ENCODE measurements at regions not wholly inside any gene's neighbourhood (a gene's known extent, or its start where the extent isn't known, plus 50 kb on each side); places are given as distances from the start of the nearest gene placed in this dataset.
"Not testable (repeated sequence)": the region's sequence is repeated elsewhere in the genome, so short reads cannot be mapped to it uniquely, and the experiment has no call there.

GRCh38 chr14:83909507-83909906 lies 1620.4 kb upstream of the FLRT2 start:
- intact Hi-C loops (cut with DNase I), result no loop called here
- no peak for TF ChIP-seq CTCF (IDR thresholded peaks at IDR 0.05)
- TF ChIP-seq POLR2A (IDR thresholded peaks at IDR 0.05), result no peak
- Histone ChIP-seq H3K9me3 (no peaks in the 10 kb centered on the region), H3K4me3 (no peak overlapping the region), H3K36me3 (no peaks in the 10 kb centered on the region), H3K27ac (no peak overlapping the region), H3K4me1 (no peaks in the 10 kb centered on the region), H3K27me3 (no peaks in the 10 kb centered on the region)
- 89 to 93% (median 92%) methylated on average over 1 of the region's 1 CpG for WGBS, 4 donors
- DNase-seq, result no peak
- no peak for ATAC-seq

GRCh38 chr14:83912032-83912642 lies 1617.8 kb upstream of the FLRT2 start:
- Histone ChIP-seq H3K36me3 (no peaks in the 10 kb centered on the region), H3K27ac (no peak overlapping the region), H3K9me3 (peaks cover 0 to under 1% (median 0%) of the 10 kb centered on the region in 12 donors), H3K4me3 (no peak overlapping the region), H3K4me1 (no peaks in the 10 kb centered on the region), H3K27me3 (no peaks in the 10 kb centered on the region)
- WGBS, 4 donors, result 39 to 46% (median 44%) methylated on average over 1 of the region's 1 CpG
- intact Hi-C loops (cut with DNase I), result no loop called here
- DNase-seq (no peak), ATAC-seq (no peak)
- TF ChIP-seq POLR2A (IDR thresholded peaks at IDR 0.05) (no peak), CTCF (IDR thresholded peaks at IDR 0.05) (no peak)

- Histone ChIP-seq H3K27ac (no peak overlapping the region), H3K4me1 (no peaks in the 10 kb centered on the region), H3K4me3 (no peak overlapping the region), H3K9me3 (peaks cover 0 to 9% (median 0%) of the 10 kb centered on the region in 12 donors), H3K27me3 (no peaks in the 10 kb centered on the region), H3K36me3 (no peaks in the 10 kb centered on the region)
- DNase-seq, result no peak
- no peak for ATAC-seq
- WGBS, 4 donors, result 55 to 84% (median 78%) methylated on average over 1 of the region's 1 CpG
- intact Hi-C loops (cut with DNase I), result no loop called here
- TF ChIP-seq CTCF (IDR thresholded peaks at IDR 0.05), result no peak
These were observed 1616.5 kb upstream of the FLRT2 start for GRCh38 chr14:83913476-83913875.

DNA sequence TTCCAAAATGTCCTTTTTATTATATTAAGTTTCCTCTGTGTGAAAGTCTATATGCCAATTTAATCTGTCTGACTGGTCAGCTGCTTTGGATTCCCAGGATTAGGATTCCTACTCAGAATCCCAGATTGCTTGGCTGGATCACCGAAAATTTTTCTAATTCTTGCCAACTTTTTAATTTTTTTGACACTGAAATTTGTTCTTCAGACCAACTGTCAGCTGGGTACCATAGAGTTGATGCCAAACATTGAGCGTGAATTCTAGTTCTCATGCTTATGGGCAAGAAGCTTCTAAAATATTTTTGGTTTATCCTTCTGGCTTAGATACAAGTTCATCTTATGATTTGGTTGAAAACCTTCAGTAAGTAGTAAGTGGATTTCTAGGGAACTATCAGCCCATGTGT lies 1611.4 kb upstream of the FLRT2 start:
- peaks cover 0 to 9% (median 0%) of the 10 kb centered on the region in 12 donors for H3K9me3 ChIP-seq
- ATAC-seq, result no peak
- TF ChIP-seq CTCF (IDR thresholded peaks at IDR 0.05) (no peak), POLR2A (IDR thresholded peaks at IDR 0.05) (no peak)
- WGBS, 4 donors, result 81 to 88% (median 85%) methylated on average over 2 of the region's 2 CpGs
- no peaks in the 10 kb centered on the region for H3K36me3 ChIP-seq
- DNase-seq, result no peak
- no peak overlapping the region for H3K27ac ChIP-seq
- intact Hi-C loops (cut with DNase I), result no loop called here
- H3K27me3 ChIP-seq, result no peaks in the 10 kb centered on the region
- no peak overlapping the region for H3K4me3 ChIP-seq
- no peaks in the 10 kb centered on the region for H3K4me1 ChIP-seq

- WGBS, 4 donors, result 93 to 96% (median 94%) methylated on average over 13 of the region's 13 CpGs
- ATAC-seq, result not testable (repeated sequence)
These were observed 1610.3 kb upstream of the FLRT2 start for GRCh38 chr14:83919675-83920074.

More at GRCh38 chr14:83919675-83920074, 1610.3 kb upstream of the FLRT2 start:
- intact Hi-C loops (cut with DNase I); H3K27me3 ChIP-seq; H3K27ac ChIP-seq; H3K4me1 ChIP-seq; DNase-seq; H3K36me3 ChIP-seq; H3K4me3 ChIP-seq: not testable (repeated sequence)
- H3K9me3 ChIP-seq, result peaks cover 0 to 10% (median 0%) of the 10 kb centered on the region in 12 donors
